NB4 (cell line): ENCODE measurements at regions not wholly inside any gene's neighbourhood (a gene's known extent, or its start where the extent isn't known, plus 50 kb on each side); places are given as distances from the start of the nearest gene placed in this dataset.

Source experiments
- CTCF ChIP-seq: IDR thresholded peaks from one replicate; pipeline ENCODE4 v1.5.1; 2012; ENCODE audit warnings: low read depth, low read length
- MAX ChIP-seq: IDR thresholded peaks from 2 replicates; pipeline ENCODE4 v1.6.1; 2011; ENCODE audit warnings: low read depth, low read length
- MYC ChIP-seq: IDR thresholded peaks from 2 replicates; pipeline ENCODE4 v1.6.1; 2011; ENCODE audit warnings: low read depth, low read length
- POLR2A ChIP-seq: IDR thresholded peaks from 2 replicates; pipeline ENCODE4 v1.6.1; 2011; ENCODE audit warnings: mild to moderate bottlenecking; ENCODE audit not compliant: insufficient read length; ENCODE audit errors: extremely low read depth

GRCh38 chr7:19869979-19870378 is 96.6 kb upstream of the TMEM196 start:
- TF ChIP-seq CTCF: no peak
- no peak for TF ChIP-seq POLR2A
- TF ChIP-seq MYC: no peak
- TF ChIP-seq MAX: no peak
